HG03066 (cell line): ENCODE measurements at regions not wholly inside any gene's neighbourhood (a gene's known extent, or its start where the extent isn't known, plus 50 kb on each side); places are given as distances from the start of the nearest gene placed in this dataset.

Source experiments
- ATAC-seq: cut with Tn5 transposase; IDR thresholded peaks from one replicate; pipeline ENCODE4 v1.9.1; 2021; ENCODE audit warnings: low read depth; ENCODE audit not compliant: unreplicated experiment

- ATAC-seq = no peak
These were observed 120.5 kb upstream of the NCOR2 start for GRCh38 chr12:124687917-124688316.

- ATAC-seq = no peak
These were observed 119.9 kb upstream of the NCOR2 start for GRCh38 chr12:124687174-124687902.

DNA sequence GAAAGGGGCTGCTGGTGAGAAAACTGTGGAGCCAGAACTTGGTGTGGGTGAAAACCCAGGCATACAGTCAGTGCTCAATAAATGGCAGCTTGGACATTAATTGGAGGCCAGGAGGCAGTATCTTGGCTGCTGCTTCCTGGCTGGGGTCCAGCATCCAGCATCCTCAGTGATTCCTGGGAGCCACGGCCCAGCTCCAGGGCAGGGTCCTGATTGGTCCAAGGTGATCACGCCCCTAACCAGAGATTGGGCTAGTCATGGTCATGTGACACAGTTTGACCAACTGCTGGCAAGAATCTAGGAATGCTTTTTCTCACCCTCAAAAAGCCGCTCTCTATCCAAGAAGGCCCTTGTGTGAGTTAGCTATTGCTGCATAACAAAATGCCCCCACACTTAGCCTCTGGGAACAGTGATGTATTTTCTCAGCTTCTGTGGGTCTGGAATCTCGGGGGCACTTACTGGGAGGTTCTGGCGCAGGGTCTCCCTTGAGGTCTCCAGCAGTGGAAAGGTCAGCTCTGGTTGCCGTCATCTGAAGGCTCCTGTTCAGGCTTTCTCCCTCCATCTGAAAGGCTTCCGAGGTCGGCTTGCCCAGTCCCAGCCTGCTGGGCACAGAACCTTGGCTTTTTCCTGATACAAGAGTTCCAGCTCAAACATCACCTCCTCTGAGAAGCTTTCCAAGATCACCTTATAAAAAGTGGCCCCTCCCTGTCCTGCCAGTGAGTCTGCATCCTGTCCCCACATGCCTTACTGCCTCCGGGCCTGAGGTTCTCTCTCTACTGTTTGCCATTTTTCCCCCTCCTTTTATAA lies 119.2 kb upstream of the NCOR2 start:
- no peak for ATAC-seq

- ATAC-seq = no peak
These were observed 118.4 kb upstream of the NCOR2 start for GRCh38 chr12:124685689-124686369.

DNA sequence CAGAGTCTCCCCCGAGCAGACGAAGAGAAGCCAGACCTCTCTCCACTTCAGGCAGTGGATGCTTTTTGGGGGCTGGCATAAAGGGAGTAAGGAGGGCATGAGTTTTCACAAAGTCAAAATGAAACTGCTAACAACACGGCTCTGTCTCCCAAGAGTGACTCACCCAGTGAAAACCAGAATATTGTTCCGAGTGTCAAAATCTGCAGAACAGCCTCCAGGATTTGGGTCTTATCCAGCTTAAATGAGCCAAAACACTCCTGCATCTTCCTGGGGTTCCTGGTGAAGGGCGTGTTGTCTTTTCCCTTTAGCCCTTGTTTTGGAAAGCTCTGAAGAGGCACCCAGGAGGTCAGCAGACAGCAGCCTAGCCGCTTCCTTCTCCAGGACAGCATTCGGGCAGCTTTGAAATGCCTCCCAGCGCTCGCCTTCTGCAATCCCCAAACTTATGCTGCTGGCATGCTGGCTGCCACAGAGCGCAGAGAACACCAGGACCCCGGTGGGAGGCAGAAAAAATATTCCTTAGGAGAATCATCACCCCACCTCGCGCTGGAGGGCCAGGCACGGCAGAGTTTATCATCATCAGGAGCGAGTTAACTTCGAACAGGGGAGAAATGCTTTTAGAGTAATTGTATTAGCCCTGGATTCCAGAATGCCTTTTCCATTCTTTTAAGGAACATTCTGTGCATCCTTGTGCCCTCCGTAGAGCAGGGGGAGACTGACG lies 117.7 kb upstream of the NCOR2 start:
- no peak for ATAC-seq

GRCh38 chr12:124684496-124684895 lies 117.1 kb upstream of the NCOR2 start:
- no peak for ATAC-seq

DNA sequence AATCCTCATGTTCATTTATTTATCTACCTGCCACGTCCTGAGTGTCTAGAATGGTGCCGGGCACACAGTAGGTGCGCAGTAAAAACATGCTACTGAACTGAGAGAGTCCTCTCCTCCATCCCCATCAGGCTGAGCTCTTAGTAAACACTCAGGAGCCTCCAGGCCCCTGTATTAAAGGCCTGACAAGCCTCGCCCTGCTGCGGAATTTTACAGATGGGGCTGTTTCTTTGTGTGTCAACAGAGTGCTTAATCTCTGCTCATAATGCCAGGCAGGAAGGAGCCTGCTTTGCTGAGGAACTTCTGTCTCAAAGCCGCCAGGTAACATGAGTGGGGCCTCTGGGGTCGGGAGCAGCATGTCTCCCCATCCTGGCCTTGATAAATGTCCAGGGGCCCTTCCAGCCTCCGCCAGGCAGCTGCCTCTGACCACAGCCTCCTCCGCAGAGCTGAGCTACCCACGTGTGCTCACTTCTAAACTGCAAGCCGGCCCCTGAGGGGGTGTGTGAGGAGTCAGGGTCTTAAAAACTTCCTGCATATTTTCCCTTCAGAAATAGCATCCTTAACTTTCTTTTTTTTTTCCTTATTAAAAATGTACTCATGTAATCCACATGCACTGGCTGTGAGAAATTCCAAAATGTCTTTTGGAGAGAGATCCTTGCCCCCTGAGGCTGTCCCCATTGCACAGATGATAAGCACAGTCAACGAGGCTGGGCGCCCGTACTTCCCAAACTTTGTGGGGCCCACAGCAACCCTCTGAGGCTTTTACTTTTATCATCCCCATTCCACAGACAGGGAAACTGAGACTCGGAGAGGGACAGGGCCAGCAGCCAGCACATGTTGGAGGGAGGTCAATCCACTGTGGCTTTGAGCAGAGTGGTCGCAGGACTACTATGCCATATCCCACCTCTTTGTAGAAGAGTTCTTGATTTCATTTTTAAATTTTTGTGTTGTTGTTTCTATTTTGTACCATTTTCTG lies 116.0 kb upstream of the NCOR2 start:
- ATAC-seq = no peak

DNA sequence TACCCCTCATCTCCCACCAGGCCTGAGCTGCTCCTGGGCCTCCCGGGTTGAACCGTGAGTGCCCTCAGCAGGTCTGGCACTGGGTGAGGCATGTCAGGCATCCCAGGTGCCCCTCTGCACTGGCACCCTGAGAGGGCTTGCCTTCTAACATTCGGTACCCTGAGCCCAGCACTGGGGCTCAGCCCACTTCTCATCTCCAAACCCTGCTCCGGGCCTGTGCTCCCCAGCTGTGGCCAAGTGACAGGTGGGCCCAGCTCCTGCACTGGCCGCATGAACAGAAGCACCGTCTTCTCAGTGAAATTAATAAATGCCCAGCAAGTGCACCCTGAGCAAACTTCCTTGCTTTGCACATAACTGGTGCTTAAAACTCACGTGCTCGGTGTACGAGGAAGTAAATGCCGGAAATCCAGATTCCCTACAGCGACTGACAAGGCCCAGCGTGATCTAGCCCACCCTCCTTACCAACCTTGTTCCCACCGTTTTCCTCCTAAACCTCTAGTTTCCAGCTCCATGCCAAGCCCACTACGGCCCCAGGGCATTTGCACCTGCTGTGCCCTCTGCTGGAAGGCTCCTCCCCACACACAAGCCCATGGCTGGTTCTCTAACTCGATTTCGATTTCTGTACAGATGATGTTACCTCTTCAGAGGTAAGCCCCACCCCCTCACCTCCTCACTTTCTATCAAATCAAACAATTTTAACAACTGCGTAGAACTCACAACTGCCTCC lies 115.2 kb upstream of the NCOR2 start:
- no peak for ATAC-seq

GRCh38 chr12:124681779-124682391 lies 114.5 kb upstream of the NCOR2 start:
- no peak for ATAC-seq

DNA sequence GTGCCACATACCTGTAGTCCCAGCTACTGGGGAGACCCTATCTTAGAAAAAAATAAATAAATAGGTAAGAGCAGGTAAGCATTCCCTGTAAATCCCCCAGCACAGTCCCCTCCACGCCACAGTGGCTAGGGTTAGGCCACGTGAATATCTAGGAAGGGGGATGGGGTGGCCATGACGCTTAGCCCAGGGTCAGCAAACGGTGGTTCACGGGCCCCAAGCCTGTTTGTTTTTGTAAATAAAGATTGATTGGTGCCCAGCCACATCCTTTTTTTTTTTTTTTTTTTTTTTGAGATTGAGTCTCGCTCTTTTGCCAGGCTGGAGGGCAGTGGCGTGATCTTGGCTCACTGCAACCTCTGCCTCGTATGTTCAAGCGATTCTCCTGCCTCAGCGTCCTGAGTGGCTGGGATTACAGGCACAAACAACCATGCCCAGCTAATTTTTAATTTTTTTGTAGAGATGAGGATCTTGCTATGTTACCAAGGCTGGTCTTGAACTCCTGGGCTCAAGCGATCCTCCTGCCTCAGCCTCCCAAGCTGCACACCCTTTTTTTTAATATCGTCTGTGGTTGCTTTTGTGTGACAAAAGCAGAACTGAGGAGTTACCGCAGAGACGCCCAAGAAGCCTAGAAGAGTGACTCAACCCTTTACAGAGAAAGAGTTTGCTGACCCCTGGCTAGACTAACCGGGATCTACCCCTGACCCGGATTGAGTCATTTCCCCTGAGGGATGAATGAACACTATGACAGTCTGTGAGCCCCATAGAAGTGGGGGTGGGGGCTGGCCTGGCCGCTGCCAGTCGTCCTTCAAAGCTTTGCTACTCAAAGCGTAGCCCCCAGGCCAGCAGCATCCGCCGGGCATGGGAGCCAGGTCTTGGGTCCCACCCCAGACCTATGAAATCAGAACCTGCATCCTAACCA lies 113.7 kb upstream of the NCOR2 start:
- ATAC-seq = no peak

- ATAC-seq = no peak
These were observed 112.3 kb upstream of the NCOR2 start for GRCh38 chr12:124679533-124680371.

GRCh38 chr12:124679047-124679446 lies 111.6 kb upstream of the NCOR2 start:
- no peak for ATAC-seq

GRCh38 chr12:124678421-124678893 lies 111.0 kb upstream of the NCOR2 start:
- ATAC-seq = no peak

- no peak for ATAC-seq
These were observed 110.3 kb upstream of the NCOR2 start for GRCh38 chr12:124677552-124678356.

GRCh38 chr12:124676714-124677462 lies 109.5 kb upstream of the NCOR2 start:
- no peak for ATAC-seq
